OCI-LY7 (cell line): ENCODE measurements at regions not wholly inside any gene's neighbourhood (a gene's known extent, or its start where the extent isn't known, plus 50 kb on each side); places are given as distances from the start of the nearest gene placed in this dataset.

Experiments used
- BruUV-seq: library from RNA; stranded (reverse); fragments of 400-500 nt; replicated peaks from 2 replicates; lab custom pipeline; 2021; lab: Mats Ljungman, UMichigan
- CTCF ChIA-PET: fragments of 300-600 bp; sonication (Branson Sonifier 250); formaldehyde crosslinking; loops from one replicate; lab custom pipeline; 2022; ENCODE audit warnings: antibody characterized with exemption; ENCODE audit not compliant: unreplicated experiment; lab: Charles Lee
- POLR2A ChIA-PET: fragments of 300-600 bp; sonication (Branson Sonifier 250); formaldehyde crosslinking; loops from one replicate; lab custom pipeline; 2022; ENCODE audit warnings: antibody characterized with exemption; lab: Charles Lee
- DNase-seq: peaks from one replicate; pipeline ENCODE4 v3.0.0-alpha.2; 2015; ENCODE audit warnings: low spot score
- H2AFZ ChIP-seq: fragments of 200-600 bp; sonication (generic), shearing (Covaris generic); 2 replicates; pipeline ENCODE4 v1.6.1; 2014; ENCODE audit warnings: mild to moderate bottlenecking, antibody characterized with exemption, low read length, moderate library complexity
- H3K27ac ChIP-seq: fragments of 200-600 bp; sonication (generic); 2 replicates; pipeline ENCODE4 v1.5.1; 2014; ENCODE audit warnings: mixed run types, low read depth, mild to moderate bottlenecking, moderate library complexity, low read length, inconsistent platforms; ENCODE audit not compliant: poor library complexity, severe bottlenecking
- H3K36me3 ChIP-seq: fragments of 200-600 bp; sonication (generic); 2 replicates; pipeline ENCODE4 v1.6.1; 2014; ENCODE audit warnings: mild to moderate bottlenecking, antibody characterized with exemption, low read length, moderate library complexity, mixed read lengths; ENCODE audit not compliant: insufficient read depth
- H3K4me1 ChIP-seq: fragments of 200-600 bp; sonication (generic); 2 replicates; pipeline ENCODE4 v1.5.1; 2014; ENCODE audit warnings: mild to moderate bottlenecking, low read length; ENCODE audit not compliant: insufficient read depth, poor library complexity, severe bottlenecking
- H3K4me2 ChIP-seq: fragments of 200-600 bp; sonication (generic); 2 replicates; pipeline ENCODE4 v1.6.1; 2014; ENCODE audit warnings: mild to moderate bottlenecking, low read length
- H3K4me3 ChIP-seq: fragments of 200-600 bp; sonication (generic); 2 replicates; pipeline ENCODE4 v1.5.1; 2014; ENCODE audit warnings: mild to moderate bottlenecking, low read depth, low read length; ENCODE audit not compliant: poor library complexity, severe bottlenecking
- H3K79me2 ChIP-seq: fragments of 200-600 bp; sonication (generic); 2 replicates; pipeline ENCODE4 v1.6.1; 2016; ENCODE audit warnings: low read depth, mild to moderate bottlenecking, low read length, moderate library complexity, mixed read lengths; ENCODE audit not compliant: insufficient read depth
- H3K9me2 ChIP-seq: fragments of 200-600 bp; sonication (generic); 2 replicates; pipeline ENCODE4 v1.6.1; 2016; ENCODE audit warnings: mild to moderate bottlenecking, low read length, mixed read lengths; ENCODE audit not compliant: insufficient read depth
- H3K9me3 ChIP-seq: fragments of 200-600 bp; sonication (generic); 2 replicates; pipeline ENCODE4 v1.6.1; 2014; ENCODE audit warnings: mild to moderate bottlenecking, mixed run types, low read length, mixed read lengths
- H4K20me1 ChIP-seq: fragments of 200-600 bp; sonication (generic); 2 replicates; pipeline ENCODE4 v1.6.1; 2014; ENCODE audit warnings: mild to moderate bottlenecking, antibody characterized with exemption, low read length, moderate library complexity, mixed read lengths; ENCODE audit not compliant: insufficient read depth
- CTCF ChIP-seq: fragments of 200-600 bp; sonication (generic); conservative IDR thresholded peaks from 2 replicates; pipeline ENCODE4 v1.5.1; 2014; ENCODE audit warnings: mild to moderate bottlenecking, antibody characterized with exemption, low read length, moderate library complexity, mixed read lengths
- EZH2phosphoT487 ChIP-seq: fragments of 200-600 bp; sonication (generic); IDR thresholded peaks from 2 replicates; pipeline ENCODE4 v1.6.1; 2018; ENCODE audit warnings: low read depth, borderline replicate concordance, mild to moderate bottlenecking, mixed run types, antibody characterized with exemption, low read length, moderate library complexity, mixed read lengths
- intact Hi-C: fragments of 100-400 bp; cut with micrococcal nuclease; formaldehyde crosslinking; loops from one replicate; pipeline ENCODE4 v1.10.0; 2022; ENCODE audit not compliant: unreplicated experiment

- TF ChIP-seq EZH2phosphoT487 (no peak), CTCF (no peak)
- Histone ChIP-seq H3K36me3 (no peaks in the 10 kb centered on the region), H3K4me3 (no peak overlapping the region), H3K9me2 (no peaks in the 10 kb centered on the region), H2AFZ (no peak overlapping the region), H3K4me2 (no peak overlapping the region), H3K4me1 (no peaks in the 10 kb centered on the region), H3K9me3 (peaks cover 13% of the 10 kb centered on the region; the same call in 1 of the 2 replicates), H3K79me2 (no peaks in the 10 kb centered on the region), H4K20me1 (no peaks in the 10 kb centered on the region), H3K27ac (no peak overlapping the region)
- intact Hi-C loops, result no loop called here
- no TSS peak for BruUV-seq
- POLR2A ChIA-PET, result no interaction called here
- CTCF ChIA-PET, result no interaction called here
- no peak for DNase-seq
Observed at GRCh38 chr21:22096314-22096713, 1098.1 kb downstream of the NCAM2 start.

- no peaks in the 10 kb centered on the region for H4K20me1 ChIP-seq
- no TSS peak for BruUV-seq
- intact Hi-C loops, result no loop called here
- H3K9me3 ChIP-seq, result peaks cover 44% of the 10 kb centered on the region; the same call in 1 of the 2 replicates
- H2AFZ ChIP-seq, result no peak overlapping the region
- H3K4me3 ChIP-seq, result no peak overlapping the region
- TF ChIP-seq CTCF (no peak), EZH2phosphoT487 (no peak)
- H3K9me2 ChIP-seq, result no peaks in the 10 kb centered on the region
- H3K4me1 ChIP-seq, result no peaks in the 10 kb centered on the region
- H3K27ac ChIP-seq, result no peak overlapping the region
- H3K36me3 ChIP-seq, result no peaks in the 10 kb centered on the region
- ChIA-PET POLR2A (interaction anchor here (0.7 kb wide), 1 partner anchor 246 kb away, joined by 3 read pairs; no protein-coding TSS in a partner anchor), CTCF (no interaction called here)
- H3K79me2 ChIP-seq, result no peaks in the 10 kb centered on the region
- H3K4me2 ChIP-seq, result no peak overlapping the region
- no peak for DNase-seq
Observed at GRCh38 chr21:22106720-22107410, 1108.7 kb downstream of the NCAM2 start.

GRCh38 chr21:22115746-22116145 lies 1117.5 kb downstream of the NCAM2 start:
- POLR2A ChIA-PET, result no interaction called here
- DNase-seq, result no peak
- Histone ChIP-seq H3K27ac (no peak overlapping the region), H3K4me1 (no peaks in the 10 kb centered on the region), H3K36me3 (no peaks in the 10 kb centered on the region), H3K4me3 (no peak overlapping the region), H3K4me2 (no peak overlapping the region), H3K9me2 (no peaks in the 10 kb centered on the region), H3K9me3 (peaks cover 7% of the 10 kb centered on the region; the same call in 1 of the 2 replicates), H3K79me2 (no peaks in the 10 kb centered on the region), H4K20me1 (no peaks in the 10 kb centered on the region), H2AFZ (no peak overlapping the region)
- no peak for TF ChIP-seq CTCF
- TF ChIP-seq EZH2phosphoT487, result no peak
- intact Hi-C loops, result no loop called here
- BruUV-seq, result no TSS peak
- CTCF ChIA-PET, result no interaction called here
